IMR-90 (cell line): ENCODE measurements at regions not wholly inside any gene's neighbourhood (a gene's known extent, or its start where the extent isn't known, plus 50 kb on each side); places are given as distances from the start of the nearest gene placed in this dataset.

Experiments
- ATAC-seq: fragments of 200-7000 bp; cut with Tn5 transposase; 2 replicates; pipeline ENCODE4 v1.9.1; 2020; ENCODE audit warnings: low read depth, mild to moderate bottlenecking, moderate library complexity
- BruUV-seq: library from RNA; stranded (reverse); fragments of 400-500 nt; replicated peaks from 2 replicates; lab custom pipeline; 2021; lab: Mats Ljungman, UMichigan
- CTCF ChIA-PET: fragments of 300-600 bp; formaldehyde crosslinking; extraction: SDS; loops from one replicate; lab custom pipeline; 2021; ENCODE audit warnings: antibody characterized with exemption; lab: Yijun Ruan, JAX
- POLR2A ChIA-PET: fragments of 300-600 bp; sonication (Branson Sonifier 250); formaldehyde crosslinking; loops from one replicate; lab custom pipeline; 2022; ENCODE audit warnings: antibody characterized with exemption; ENCODE audit not compliant: unreplicated experiment; lab: Charles Lee
- DNase-seq: peaks from one replicate; pipeline ENCODE4 v3.0.0; 2013
- H2AFZ ChIP-seq: replicated peaks from 2 replicates; pipeline ENCODE3; 2013; ENCODE audit warnings: low read length, mild to moderate bottlenecking; ENCODE audit not compliant: poor library complexity
- H2AK5ac ChIP-seq: 2 replicates; pipeline ENCODE4 v1.6.1; 2013; ENCODE audit warnings: low read depth, low read length, inconsistent platforms
- H2AK9ac ChIP-seq: replicated peaks from 2 replicates; pipeline ENCODE3; 2013; ENCODE audit warnings: mild to moderate bottlenecking, low read depth, low read length, moderate library complexity; ENCODE audit not compliant: poor library complexity
- H2BK120ac ChIP-seq: 2 replicates; pipeline ENCODE4 v1.6.1; 2013; ENCODE audit warnings: low read depth, low read length, inconsistent platforms
- H2BK15ac ChIP-seq: 3 replicates; pipeline ENCODE4 v1.6.1; 2013; ENCODE audit warnings: low read depth, low read length, inconsistent platforms
- H2BK20ac ChIP-seq: 2 replicates; pipeline ENCODE4 v1.6.1; 2013; ENCODE audit warnings: low read depth, mild to moderate bottlenecking, inconsistent platforms, low read length, moderate library complexity
- H2BK5ac ChIP-seq: 2 replicates; pipeline ENCODE4 v1.6.1; 2013; ENCODE audit warnings: mild to moderate bottlenecking, low read depth, low read length, inconsistent platforms; ENCODE audit not compliant: poor library complexity, severe bottlenecking
- H3K14ac ChIP-seq: replicated peaks from 2 replicates; pipeline ENCODE4 v1.6.1; 2013; ENCODE audit warnings: low read depth, low read length, inconsistent platforms
- H3K18ac ChIP-seq: 2 replicates; pipeline ENCODE4 v1.6.1; 2013; ENCODE audit warnings: low read depth, low read length, control low read depth
- H3K23ac ChIP-seq: 2 replicates; pipeline ENCODE4 v1.6.1; 2013; ENCODE audit warnings: low read depth, low read length, inconsistent platforms
- H3K27ac ChIP-seq: 2 replicates; pipeline ENCODE4 v1.5.1; 2013; ENCODE audit warnings: mild to moderate bottlenecking, control low read depth, low read length; ENCODE audit not compliant: insufficient read depth
- H3K27me3 ChIP-seq: 2 replicates; pipeline ENCODE4 v1.6.1; 2013; ENCODE audit warnings: low read length; ENCODE audit not compliant: control insufficient read depth, insufficient read depth
- H3K36me3 ChIP-seq: 2 replicates; pipeline ENCODE4 v1.6.1; 2013; ENCODE audit warnings: low read length, mixed read lengths; ENCODE audit not compliant: control insufficient read depth, insufficient read depth
- H3K4ac ChIP-seq: 2 replicates; pipeline ENCODE4 v1.6.1; 2013; ENCODE audit warnings: low read depth, low read length, inconsistent platforms
- H3K4me1 ChIP-seq: 2 replicates; pipeline ENCODE4 v1.6.1; 2013; ENCODE audit warnings: low read length, mixed read lengths; ENCODE audit not compliant: control insufficient read depth, insufficient read depth
- H3K4me2 ChIP-seq: 2 replicates; pipeline ENCODE4 v1.6.1; 2013; ENCODE audit warnings: low read depth, mild to moderate bottlenecking, control low read depth, low read length, moderate library complexity
- H3K4me3 ChIP-seq: 2 replicates; pipeline ENCODE4 v1.5.1; 2013; ENCODE audit warnings: low read depth, mild to moderate bottlenecking, control low read depth, low read length, moderate library complexity; ENCODE audit not compliant: insufficient read depth
- H3K56ac ChIP-seq: 2 replicates; pipeline ENCODE4 v1.6.1; 2013; ENCODE audit warnings: low read length, inconsistent platforms; ENCODE audit not compliant: insufficient read depth; ENCODE audit errors: extremely low read depth
- H3K79me1 ChIP-seq, 2 experiments: 2 replicates each; pipeline ENCODE4 v1.6.1; 2013; ENCODE audit warnings: low read length in 2 of 2, inconsistent platforms in 1 of 2, low read depth in 1 of 2
- H3K9ac ChIP-seq: 2 replicates; pipeline ENCODE4 v1.6.1; 2013; ENCODE audit warnings: low read depth, low read length, control low read depth
- H3K9me1 ChIP-seq: 2 replicates; pipeline ENCODE4 v1.6.1; 2013; ENCODE audit warnings: low read length, inconsistent platforms; ENCODE audit not compliant: insufficient read depth
- H3K9me3 ChIP-seq: 2 replicates; pipeline ENCODE4 v1.6.1; 2013; ENCODE audit warnings: low read length; ENCODE audit not compliant: control insufficient read depth, insufficient read depth
- H4K20me1 ChIP-seq: 2 replicates; pipeline ENCODE4 v1.6.1; 2013; ENCODE audit warnings: low read length, inconsistent platforms; ENCODE audit not compliant: insufficient read depth
- H4K5ac ChIP-seq: 2 replicates; pipeline ENCODE4 v1.6.1; 2013; ENCODE audit warnings: mild to moderate bottlenecking, low read depth, low read length, control low read depth
- H4K8ac ChIP-seq, 2 experiments: 2 replicates each; pipeline ENCODE4 v1.6.1; 2013; ENCODE audit warnings: low read depth in 2 of 2, low read length in 2 of 2, control low read depth in 1 of 2, inconsistent platforms in 1 of 2
- H4K91ac ChIP-seq: 2 replicates; pipeline ENCODE4 v1.6.1; 2013; ENCODE audit warnings: low read depth, low read length, inconsistent platforms; ENCODE audit not compliant: insufficient read depth
- CTCF ChIP-seq: conservative IDR thresholded peaks from 2 replicates; pipeline ENCODE4 v1.5.1; 2012; ENCODE audit warnings: mild to moderate bottlenecking, low read depth, low read length, improper control_type of control experiment
- MAFK ChIP-seq: IDR thresholded peaks from 2 replicates; pipeline ENCODE4 v1.6.1; 2012; ENCODE audit warnings: low read depth, low read length, improper control_type of control experiment
- MXI1 ChIP-seq: IDR thresholded peaks from 2 replicates; pipeline ENCODE4 v1.6.1; 2012; ENCODE audit warnings: low read depth, mild to moderate bottlenecking, low read length, moderate library complexity, borderline replicate concordance
- WGBS, 2 experiments: methylation state at CpG; one replicate each; pipeline versions ENCODE4 v1.1.5 to v1.1.7; 2013; ENCODE audit warnings: missing lambda C conversion rate in 2 of 2; ENCODE audit not compliant: insufficient read length in 1 of 2; ENCODE audit errors: extremely low coverage in 2 of 2; 5-methylcytosine and 5-hydroxymethylcytosine counted together
- dilution Hi-C: fragments of 300-500 bp; cut with HindIII; formaldehyde crosslinking; loops from one replicate; pipeline ENCODE4 v1.14.3; 2018; ENCODE audit warnings: low sequenced_read_pairs; ENCODE audit not compliant: unreplicated experiment
- in situ Hi-C: fragments of 300-500 bp; cut with MboI; formaldehyde crosslinking; loops from 3 replicates; pipeline ENCODE4 v1.14.3; 2019; ENCODE audit warnings: low sequenced_read_pairs, inconsistent platforms, mixed read lengths
- intact Hi-C: fragments of 100-400 bp; cut with micrococcal nuclease; formaldehyde crosslinking; loops from 2 replicates; pipeline ENCODE4 v1.10.0; 2022

GRCh38 chr11:121927789-121928188 lies 188.2 kb downstream of the BLID start:
- Histone ChIP-seq H3K4me1 (peaks cover 12% of the 10 kb centered on the region), H3K18ac (no peak overlapping the region), H4K8ac (no peak overlapping the region), H2BK15ac (no peak overlapping the region), H3K27ac (no peak overlapping the region), H2BK20ac (no peak overlapping the region), H3K56ac (no peak overlapping the region), H2AK9ac (no peak overlapping the region), H3K36me3 (no peaks in the 10 kb centered on the region), H2BK120ac (no peak overlapping the region), H3K23ac (no peak overlapping the region), H2AK5ac (no peak overlapping the region), H3K79me1 (no peaks in the 10 kb centered on the region), H3K9me3 (no peaks in the 10 kb centered on the region), H3K4me3 (no peak overlapping the region), H3K4me2 (no peak overlapping the region), H3K14ac (no peak overlapping the region), H4K5ac (no peak overlapping the region), H4K20me1 (no peaks in the 10 kb centered on the region), H2BK5ac (no peak overlapping the region), H3K4ac (no peak overlapping the region), H4K91ac (no peak overlapping the region), H3K27me3 (no peaks in the 10 kb centered on the region), H3K9ac (no peak overlapping the region), H3K9me1 (no peaks in the 10 kb centered on the region), H2AFZ (no peak overlapping the region)
- no peak for ATAC-seq
- no peak for TF ChIP-seq CTCF
- TF ChIP-seq MAFK = no peak
- no peak for TF ChIP-seq MXI1
- no TSS peak for BruUV-seq
- ChIA-PET POLR2A (no interaction called here), CTCF (no interaction called here)
- in situ Hi-C loops = no loop called here
- dilution Hi-C loops = no loop called here
- no CpG with 5 or more reads among the region's 6 CpGs for WGBS, 2 experiments
- no peak for DNase-seq
- intact Hi-C loops = no loop called here
